GM18858 (cell line): ENCODE measurements at regions not wholly inside any gene's neighbourhood (a gene's known extent, or its start where the extent isn't known, plus 50 kb on each side); places are given as distances from the start of the nearest gene placed in this dataset.
"Not testable (repeated sequence)": the region's sequence is repeated elsewhere in the genome, so short reads cannot be mapped to it uniquely, and the experiment has no call there.

Experiments used
- ATAC-seq: cut with Tn5 transposase; IDR thresholded peaks from one replicate; pipeline ENCODE4 v1.9.1; 2021; ENCODE audit not compliant: unreplicated experiment

GRCh38 chr21:35583566-35584216, 476.6 kb downstream of the SETD4 start:
- ATAC-seq: no peak

GRCh38 chr21:35582731-35583130, 477.6 kb downstream of the SETD4 start:
- ATAC-seq: no peak

- no peak for ATAC-seq
Measured at GRCh38 chr21:35581640-35582039, 478.7 kb downstream of the SETD4 start.

- no peak for ATAC-seq
Measured at GRCh38 chr21:35579520-35580293, 480.6 kb downstream of the SETD4 start.

GRCh38 chr21:35578831-35579471, 481.4 kb downstream of the SETD4 start:
- no peak for ATAC-seq

- ATAC-seq: no peak
Measured at GRCh38 chr21:35578347-35578782, 482.0 kb downstream of the SETD4 start.

- ATAC-seq: no peak
Measured at GRCh38 chr21:35575280-35575915, 484.9 kb downstream of the SETD4 start.

- no peak for ATAC-seq
Measured at GRCh38 chr21:35573472-35574374, 486.6 kb downstream of the SETD4 start.

- ATAC-seq: no peak
Measured at GRCh38 chr21:35571910-35572309, 488.4 kb downstream of the SETD4 start.

- no peak for ATAC-seq
Measured at GRCh38 chr21:35568643-35569042, 491.7 kb downstream of the SETD4 start.

GRCh38 chr21:35566874-35567273, 493.5 kb downstream of the SETD4 start:
- no peak for ATAC-seq

GRCh38 chr21:35565204-35565611, 495.1 kb downstream of the SETD4 start:
- no peak for ATAC-seq

GRCh38 chr21:35563885-35564451, 496.4 kb downstream of the SETD4 start:
- no peak for ATAC-seq

GRCh38 chr21:35562876-35563275, 497.4 kb downstream of the SETD4 start:
- ATAC-seq: no peak

GRCh38 chr21:35561116-35561515, 499.2 kb downstream of the SETD4 start:
- ATAC-seq: no peak

- ATAC-seq: no peak
Measured at GRCh38 chr21:35559829-35560225, 500.5 kb downstream of the SETD4 start.

- no peak for ATAC-seq
Measured at GRCh38 chr21:35559128-35559828, 501.0 kb downstream of the SETD4 start.

GRCh38 chr21:35556536-35556935, 503.8 kb downstream of the SETD4 start:
- ATAC-seq: no peak

- not testable (repeated sequence) for ATAC-seq
Measured at GRCh38 chr21:35552483-35552882, 503.4 kb upstream of the RUNX1 start.
